HG02588 (cell line): ENCODE measurements at regions not wholly inside any gene's neighbourhood (a gene's known extent, or its start where the extent isn't known, plus 50 kb on each side); places are given as distances from the start of the nearest gene placed in this dataset.

Experiments
- ATAC-seq: cut with Tn5 transposase; IDR thresholded peaks from one replicate; pipeline ENCODE4 v1.9.1; 2021; ENCODE audit warnings: mild to moderate bottlenecking, moderate library complexity; ENCODE audit not compliant: unreplicated experiment

DNA sequence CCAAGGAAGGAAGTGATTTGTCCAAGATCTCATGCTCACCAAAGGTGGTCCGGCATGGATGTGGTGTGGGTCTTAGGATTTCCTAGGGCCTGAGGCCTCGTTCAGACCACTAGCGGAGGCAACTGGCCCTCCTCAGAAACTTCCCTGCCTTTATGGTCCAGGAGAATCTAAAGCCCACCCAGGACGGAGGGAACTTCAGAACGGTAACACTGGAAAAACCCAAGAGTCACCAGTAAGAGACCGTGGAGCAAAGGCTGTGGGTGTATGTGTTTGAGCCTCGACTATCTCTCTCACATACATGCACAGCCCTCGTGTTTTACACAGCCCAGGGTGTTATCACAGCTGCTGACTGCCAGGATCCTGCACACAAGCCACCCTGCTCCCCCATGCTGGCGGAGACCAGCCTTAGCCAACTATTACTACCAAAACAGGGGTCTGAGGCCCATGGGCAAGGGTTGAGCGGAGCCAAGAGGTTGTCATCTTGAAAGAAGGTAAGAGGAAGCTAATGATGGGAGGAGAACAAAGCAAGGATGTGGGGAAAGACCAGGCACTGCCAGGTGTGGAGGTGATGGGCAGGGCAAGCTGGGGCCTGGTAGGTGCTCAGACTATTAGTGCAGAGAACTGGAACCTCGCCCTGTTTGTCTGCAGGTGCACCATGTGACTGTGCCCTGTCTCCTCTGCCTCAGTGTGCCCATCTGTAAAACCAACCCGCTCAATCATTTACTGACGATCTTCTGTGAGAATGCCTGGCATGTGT is 170.2 kb upstream of the ZMIZ1 start:
- ATAC-seq = no peak

DNA sequence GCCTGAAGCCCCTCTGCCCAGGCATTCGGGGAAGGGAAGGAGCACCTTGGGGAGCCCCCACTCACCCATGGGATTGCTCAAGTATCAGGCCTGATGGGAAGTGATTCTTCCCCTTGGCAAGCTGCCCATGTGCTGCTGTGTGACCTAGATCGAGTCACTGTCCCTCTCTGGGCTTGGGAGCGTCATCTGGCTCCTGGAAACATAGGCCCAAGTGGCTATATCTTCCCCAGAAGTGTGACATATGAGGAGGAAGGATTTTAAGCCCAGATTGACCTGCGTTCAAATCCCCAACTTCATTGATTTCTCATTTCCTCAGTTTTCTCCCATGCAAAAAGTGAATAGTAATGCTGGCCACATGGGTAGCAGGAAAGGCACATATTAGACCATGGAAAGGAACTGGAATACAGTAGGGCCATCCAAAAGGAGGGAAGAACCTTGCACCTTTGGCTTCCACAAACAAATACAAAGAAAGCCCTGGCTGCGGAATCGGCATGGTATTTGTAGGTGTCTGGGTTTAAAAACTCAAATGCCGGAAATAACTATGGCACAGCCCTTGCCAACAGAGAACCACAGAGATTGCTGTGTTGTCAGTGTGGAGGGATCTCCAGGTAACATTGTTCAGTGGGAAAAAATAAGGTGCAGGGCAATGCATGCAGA is 169.5 kb upstream of the ZMIZ1 start:
- ATAC-seq = no peak

DNA sequence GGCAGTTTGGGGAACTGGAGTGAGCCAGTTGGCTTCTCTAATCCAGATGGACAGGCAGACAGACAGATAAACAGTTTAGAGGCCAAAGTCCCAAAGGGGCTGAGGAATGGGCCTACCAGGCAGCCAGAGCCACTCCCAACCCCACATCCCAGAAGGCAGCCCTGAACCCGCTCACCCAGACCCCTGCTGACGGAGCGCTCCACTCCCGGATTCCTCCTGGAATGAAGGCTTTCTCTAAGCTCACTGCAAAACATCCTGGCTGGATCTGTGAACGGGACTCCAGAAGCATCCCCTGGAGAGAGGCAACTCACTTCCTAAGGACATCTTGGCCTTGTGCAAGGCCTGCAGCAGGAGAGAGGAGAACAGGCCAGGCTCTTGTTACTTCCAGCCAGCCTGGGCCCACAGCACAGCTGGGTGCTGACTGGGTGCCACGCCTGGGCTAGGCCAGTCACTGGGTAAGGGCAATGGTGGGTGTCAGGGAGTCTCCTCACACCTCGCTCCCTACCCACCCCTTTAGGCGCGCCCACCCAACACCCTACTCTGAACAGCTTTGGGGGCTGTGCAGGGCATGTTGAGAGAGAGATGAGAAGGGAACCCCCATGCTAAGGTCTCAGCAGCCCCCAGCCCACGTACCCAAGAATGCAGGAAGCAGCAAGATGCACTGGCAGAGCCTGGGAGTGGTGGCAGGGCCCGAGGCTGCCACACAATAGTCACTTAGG is 168.6 kb upstream of the ZMIZ1 start:
- ATAC-seq = no peak

DNA sequence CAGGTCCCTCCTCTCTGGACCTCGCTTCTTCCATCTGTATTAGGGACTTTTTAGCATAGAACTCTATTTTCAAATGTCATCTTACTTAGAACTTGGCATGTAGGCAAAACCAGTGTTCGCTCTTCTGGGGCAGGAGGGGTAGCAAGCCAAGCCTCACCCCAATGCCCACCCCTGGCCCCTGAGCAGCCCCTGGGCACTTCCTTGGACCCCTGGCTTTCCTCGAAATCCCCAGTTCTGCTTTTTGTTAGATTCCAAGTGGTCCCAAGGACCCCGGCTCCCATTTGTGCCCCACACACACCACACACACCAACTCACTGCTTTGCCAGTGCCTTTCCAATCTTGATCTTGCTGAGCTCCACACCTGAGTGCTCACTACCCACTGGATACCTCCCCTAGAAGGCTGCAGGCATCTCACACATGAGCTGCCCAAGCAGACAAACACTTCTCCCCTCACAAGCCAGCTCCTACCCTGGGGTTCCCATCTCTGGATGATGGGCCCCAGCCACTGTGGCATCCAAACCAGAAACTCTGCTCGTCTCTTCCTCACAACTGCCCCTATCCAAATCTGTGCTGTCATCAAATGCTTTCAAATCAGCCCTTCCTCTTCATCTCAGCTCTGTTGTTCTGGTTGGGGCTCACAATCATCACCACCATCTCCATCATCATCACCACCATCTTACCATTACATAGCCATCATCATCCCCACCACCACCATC is 167.9 kb upstream of the ZMIZ1 start:
- no peak for ATAC-seq

DNA sequence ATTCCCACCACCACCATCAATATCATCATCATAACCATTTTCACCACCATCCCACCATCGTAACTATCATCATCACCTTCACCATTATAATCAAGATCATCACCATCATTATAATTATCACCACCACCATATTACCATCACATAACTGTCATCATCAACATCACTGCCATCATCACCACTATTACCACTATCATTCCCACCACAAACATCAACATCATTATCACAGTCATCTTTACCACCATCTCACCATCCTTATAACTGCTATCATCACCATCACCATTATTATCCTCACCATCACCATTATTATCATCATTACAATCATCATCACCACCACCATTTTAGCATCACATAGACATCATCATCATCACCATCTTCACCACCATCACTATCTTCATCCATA is 167.1 kb upstream of the ZMIZ1 start:
- ATAC-seq = no peak

DNA sequence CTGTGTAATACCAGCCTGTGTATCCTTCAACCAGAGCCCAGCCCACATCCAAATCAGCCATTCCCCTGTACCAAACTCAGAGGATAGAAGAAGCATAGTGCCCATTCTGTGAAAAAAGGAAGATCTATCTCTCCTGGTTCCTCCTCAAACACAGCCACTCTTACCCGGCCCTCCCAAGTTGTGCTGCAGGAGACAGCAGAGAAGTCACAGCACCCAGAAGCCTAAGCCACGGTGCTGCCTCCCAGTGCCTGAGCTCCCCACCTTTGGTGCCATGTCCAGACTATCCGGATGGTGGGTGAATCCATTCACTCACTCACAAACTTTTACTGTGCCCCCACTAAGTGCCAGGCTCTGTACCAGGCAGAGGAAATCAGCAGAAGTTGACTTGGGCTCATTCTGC is 166.0 kb upstream of the ZMIZ1 start:
- ATAC-seq = no peak

DNA sequence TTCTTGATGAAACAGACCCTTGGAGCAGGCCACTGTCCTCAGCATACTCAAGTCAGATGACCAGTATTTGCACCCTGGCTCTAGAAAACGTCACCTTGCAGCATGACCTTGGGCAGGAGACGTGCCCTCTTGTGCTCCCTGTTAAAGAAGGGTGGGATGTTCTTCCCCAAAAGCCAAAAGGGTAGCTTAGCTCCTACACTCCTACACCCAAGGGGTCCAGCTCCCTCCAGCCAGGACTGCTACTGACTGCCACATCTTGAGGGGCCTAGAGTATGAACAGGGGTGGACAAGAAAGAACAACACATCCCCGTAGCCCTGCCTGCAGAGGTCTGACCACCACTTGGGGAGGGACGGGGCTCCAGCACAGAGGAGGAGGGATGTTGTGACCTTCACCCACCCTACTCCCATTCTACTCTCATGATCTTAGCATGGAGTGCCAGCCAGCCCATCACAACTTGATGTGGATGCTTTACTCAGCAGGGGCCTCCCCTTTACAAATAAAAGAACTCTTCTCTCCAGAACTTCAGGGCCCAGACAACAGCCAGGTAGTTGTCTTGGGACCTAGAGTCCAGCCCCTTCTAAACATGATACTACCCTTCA is 165.3 kb upstream of the ZMIZ1 start:
- no peak for ATAC-seq

DNA sequence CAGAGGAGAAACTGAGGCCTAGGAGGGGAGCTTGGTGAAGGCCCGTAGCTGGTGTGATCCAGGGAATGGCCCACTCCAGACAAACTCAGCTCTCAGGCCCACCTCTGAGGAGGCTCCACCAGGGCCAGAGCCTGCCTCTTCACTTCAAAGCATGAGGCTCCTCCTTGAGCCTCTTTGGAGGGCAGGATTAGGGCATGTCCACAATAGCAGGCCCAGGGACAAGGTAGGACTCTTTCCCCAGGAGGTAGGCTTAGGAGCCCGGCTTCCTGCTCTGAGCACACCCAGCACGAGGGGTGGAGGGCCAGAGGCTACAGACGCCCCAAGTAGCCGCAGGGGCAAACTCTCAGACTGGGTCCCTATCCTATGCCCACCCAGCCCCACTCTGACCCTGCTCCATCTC is 164.6 kb upstream of the ZMIZ1 start:
- no peak for ATAC-seq

DNA sequence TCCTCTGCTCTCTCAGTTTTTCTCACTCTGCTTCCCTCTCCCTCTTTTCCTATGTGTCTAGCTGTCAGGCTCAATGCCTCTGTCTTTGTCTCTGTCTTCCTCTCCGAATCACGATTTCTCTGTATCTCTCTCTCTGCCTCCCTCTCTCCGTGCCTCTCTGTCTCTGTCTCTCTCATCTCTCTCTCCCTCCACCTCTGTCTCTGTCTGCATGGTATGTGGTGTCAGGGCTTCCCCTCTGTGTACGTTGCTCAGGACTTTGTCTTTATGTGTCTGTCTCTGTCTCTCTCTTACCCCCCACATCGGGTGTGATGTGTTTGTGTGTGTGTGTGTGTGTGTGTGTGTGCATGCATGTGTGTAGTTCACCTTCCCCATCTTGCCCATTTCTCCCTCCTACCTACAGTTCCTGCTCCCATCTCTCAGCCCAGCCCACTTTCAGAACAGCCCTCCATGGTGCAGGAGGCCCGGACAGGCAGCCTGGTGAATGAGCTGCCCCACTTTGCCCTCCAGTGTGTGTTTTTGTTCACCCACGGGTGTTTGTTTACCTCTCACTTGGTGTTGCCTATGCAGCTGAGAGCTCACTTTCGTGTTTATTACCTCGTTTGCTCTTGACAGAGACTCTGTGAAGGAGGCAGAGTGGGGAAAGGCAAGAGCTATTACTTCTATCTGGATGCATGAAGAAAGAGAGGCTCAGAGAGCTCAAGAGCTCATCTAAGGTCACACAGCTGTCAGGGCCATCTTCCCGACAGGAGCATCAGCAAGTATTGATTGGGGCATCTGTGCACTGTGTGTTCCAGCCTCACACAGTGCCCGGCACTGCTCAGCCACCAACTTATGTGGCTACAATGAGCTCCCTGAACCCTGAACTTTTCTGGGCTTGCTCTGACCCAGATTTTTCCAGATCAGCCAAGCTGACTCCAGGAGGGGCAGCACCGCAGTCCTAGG is 163.5 kb upstream of the ZMIZ1 start:
- no peak for ATAC-seq

DNA sequence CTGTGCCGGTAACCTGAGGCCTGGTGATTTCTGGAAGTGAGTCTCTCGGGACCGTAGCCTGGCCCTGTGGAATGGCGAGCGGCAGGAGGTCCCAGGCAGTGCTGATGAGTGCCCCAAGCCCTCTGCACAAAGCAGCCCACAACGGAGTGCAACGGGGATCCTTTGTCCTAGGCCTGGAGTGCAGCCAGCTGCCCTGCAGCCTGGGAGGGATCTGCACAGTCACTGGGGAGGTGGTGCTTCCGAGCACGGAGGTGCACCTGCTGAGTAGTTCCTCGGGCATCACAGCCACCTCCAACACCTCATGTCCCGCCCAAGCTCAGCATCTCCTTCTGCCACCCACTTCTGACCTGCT is 162.8 kb upstream of the ZMIZ1 start:
- ATAC-seq = no peak

DNA sequence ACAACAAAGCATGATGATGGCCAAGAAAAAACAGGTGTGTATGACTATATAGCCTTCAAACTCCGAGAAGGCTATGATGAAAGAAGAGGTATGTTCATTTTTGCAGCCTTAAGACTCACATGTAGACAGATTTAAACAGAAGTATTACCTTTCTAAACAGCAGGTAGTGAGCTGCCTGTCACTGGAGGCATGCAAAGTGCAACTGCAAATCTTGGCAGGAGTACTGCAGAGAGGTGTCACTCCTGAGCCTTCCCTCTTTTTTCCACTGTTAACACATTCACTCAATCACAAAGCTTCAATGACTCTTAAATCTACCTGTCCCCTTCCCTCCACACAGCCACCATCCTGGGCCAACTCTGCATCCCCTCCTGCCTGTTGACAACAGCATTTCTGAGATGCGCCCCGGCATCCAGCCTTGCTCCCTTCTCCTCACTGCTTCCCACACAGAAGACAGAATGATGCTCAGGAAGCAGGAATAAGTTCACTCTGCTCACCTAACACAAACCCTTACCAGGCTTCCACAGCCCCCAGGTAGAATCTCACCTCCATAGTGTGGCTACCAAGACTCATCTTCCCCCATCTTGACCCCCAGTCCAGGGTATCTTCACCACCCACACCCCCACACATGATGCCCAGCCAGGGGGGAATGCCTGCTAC is 161.9 kb upstream of the ZMIZ1 start:
- no peak for ATAC-seq

DNA sequence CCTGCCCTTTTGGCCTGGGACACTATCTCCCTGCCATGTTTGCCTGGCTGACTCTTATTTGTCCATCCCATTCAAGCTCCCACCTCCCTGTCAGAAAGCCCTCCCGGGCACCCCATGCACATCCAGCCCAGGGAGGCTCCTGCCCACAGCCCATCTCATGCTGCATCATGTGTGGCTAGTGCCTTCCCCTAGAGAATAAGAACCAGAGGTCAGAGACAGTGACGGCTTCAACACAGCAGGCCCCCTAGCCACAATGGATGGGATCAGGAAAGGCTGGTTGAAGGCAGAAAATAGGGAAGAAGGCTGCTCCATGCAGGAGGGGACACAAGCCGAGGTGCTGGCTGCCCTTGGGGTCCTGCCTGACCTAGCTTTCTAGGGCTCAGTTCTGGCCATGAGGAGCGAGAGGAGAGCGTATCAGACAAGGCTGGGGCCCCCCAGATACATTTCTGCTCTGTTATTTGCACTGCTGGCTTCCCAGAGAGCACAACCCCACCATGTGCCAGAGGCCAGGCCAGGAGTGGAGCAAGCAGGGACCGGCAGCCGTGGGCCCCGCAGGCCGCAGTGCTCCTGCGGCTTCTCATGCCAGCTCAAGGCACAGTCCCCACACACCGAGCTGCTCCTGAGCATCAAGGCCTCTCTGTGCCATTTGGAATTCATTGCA is 161.1 kb upstream of the ZMIZ1 start:
- no peak for ATAC-seq

DNA sequence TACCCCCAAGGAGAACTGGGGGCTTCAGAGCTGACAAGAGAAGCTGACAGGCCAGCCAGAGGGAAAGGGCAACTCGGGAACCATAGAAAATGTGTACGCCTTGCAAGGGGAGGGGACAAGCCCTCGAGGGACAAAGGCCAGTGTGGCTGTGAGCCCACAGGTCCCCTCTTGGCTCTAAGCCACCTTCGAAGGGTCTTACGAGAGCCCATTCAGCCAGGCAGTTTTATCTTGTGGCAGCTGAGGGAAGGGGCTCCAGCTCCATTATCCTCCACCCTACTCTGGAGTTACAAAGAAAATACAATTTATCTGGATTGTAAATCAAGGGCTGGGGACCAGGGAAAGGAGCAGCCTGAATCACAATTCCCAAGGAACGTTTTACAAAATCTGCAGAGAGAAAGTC is 159.5 kb upstream of the ZMIZ1 start:
- no peak for ATAC-seq

DNA sequence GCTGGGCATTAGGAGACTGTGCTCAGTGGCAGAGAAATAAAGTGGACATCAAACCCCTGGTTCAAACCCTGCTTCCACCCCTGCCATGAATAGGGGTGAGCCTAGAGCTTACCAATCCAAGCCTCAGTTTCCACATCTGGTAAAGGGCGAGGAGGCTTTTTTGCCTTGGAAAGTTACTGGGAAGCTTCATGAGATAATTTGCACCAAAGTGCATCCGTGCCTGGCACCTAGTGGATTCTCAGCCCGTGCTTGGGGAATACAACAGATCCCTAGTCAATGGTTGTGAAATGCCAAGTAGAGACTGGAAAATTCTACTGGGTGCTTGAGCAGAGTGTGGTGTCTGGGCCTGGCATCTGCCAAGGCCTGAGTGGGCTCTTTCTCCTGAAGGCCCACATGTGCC is 158.7 kb upstream of the ZMIZ1 start:
- no peak for ATAC-seq

DNA sequence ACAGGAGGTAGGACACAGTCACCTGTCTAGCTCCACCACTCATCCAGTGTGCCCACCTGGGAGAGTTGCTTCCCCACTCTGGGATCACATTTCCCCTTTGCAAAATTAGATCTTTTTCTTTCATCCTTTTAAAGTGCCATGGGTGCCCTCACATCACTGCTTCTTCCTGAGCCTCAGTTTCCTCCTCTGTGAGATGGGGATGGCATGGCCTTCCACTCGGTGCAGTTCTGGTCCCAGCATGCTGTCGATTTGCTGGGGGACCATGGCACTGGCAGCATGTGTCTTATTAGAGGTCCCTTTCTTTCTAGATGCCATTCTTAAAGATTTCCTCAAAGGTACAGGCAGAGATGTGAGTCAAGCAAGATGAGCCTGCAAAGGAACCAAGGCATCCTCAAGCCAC is 158.3 kb upstream of the ZMIZ1 start:
- ATAC-seq = no peak

DNA sequence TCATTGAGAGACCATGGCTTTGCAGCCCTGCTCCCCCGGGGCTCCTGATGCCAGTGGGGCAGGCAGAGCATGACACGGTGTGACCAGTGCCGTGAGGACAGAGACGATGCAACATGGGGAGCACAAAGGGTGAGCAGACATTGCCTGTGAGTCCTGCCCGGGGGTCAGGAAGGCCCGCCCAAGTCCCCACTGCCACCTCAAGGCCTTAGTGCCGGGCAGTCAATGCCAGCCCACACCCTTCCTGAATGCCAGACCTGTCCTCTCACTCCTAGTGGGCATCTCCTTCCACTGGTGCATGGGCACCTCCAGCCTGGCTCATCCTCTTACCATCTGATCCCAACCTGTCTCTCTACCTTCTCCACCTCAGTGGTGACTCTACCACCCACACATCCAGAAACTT is 157.9 kb upstream of the ZMIZ1 start:
- ATAC-seq = no peak

DNA sequence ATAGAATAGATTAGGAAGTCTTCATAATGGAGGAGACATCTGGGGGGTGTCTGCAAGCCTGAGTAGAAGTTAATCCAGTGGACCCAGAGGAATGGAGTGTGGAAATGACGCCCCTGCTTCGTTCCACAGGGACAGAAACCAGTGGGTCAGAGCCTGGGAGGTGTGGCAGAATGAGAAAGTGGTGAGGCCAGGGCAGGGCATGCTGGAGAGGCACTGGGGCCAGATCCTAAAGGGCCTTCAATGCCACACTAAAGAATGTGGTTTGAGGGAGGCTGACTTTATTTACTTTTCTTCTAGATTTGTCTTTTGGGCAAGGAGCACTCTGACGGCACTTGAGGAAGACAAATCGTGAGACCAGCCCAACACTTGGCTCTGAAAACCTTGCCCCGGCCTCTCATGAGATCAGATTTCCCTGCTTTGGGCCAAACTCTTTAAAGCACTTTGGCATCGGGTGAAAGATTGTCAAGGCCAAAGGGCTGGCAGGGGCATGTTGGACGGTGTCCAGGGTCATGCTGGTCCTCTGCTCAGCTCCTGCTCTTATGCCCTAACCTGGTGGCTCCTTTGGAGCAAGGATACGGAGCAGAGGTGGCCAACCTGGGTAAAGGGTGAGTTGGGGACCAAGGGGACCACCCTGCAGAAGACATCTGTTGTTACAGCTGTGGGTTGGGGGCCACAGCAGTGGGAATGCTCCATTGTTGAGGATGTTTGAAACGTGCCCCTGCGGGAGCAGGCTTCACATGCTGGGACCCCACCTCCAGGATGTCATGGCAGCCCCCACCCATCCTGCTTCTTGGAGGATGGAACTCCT is 157.0 kb upstream of the ZMIZ1 start:
- ATAC-seq = no peak
